GM19463 (cell line): ENCODE measurements at regions not wholly inside any gene's neighbourhood (a gene's known extent, or its start where the extent isn't known, plus 50 kb on each side); places are given as distances from the start of the nearest gene placed in this dataset.

Experiments used
- ATAC-seq: cut with Tn5 transposase; IDR thresholded peaks from one replicate; pipeline ENCODE4 v1.9.1; 2021; ENCODE audit warnings: mild to moderate bottlenecking, moderate library complexity; ENCODE audit not compliant: unreplicated experiment

GRCh38 chr10:83037653-83038052 lies 1101.7 kb upstream of the GHITM start:
- no peak for ATAC-seq

DNA sequence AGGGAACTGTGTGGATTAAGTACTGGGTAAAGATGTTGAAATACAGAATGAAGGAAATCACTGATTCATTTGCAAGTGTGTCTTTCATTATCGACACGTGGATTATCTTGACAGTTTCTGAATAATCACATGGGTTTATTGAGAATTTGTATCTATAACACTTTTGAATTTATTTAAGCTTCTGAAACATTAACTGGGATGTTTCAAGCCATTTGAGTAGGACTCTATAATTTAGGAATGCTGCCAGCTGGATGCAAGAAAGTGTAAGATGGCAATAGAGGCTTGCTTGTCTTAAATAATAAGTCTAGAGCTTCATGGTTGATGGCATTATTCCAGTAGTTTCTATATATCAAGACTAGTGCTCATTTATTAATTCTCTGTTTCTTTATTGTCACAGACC lies 1100.7 kb upstream of the GHITM start:
- ATAC-seq, result no peak

GRCh38 chr10:83045731-83046130 lies 1093.6 kb upstream of the GHITM start:
- no peak for ATAC-seq

DNA sequence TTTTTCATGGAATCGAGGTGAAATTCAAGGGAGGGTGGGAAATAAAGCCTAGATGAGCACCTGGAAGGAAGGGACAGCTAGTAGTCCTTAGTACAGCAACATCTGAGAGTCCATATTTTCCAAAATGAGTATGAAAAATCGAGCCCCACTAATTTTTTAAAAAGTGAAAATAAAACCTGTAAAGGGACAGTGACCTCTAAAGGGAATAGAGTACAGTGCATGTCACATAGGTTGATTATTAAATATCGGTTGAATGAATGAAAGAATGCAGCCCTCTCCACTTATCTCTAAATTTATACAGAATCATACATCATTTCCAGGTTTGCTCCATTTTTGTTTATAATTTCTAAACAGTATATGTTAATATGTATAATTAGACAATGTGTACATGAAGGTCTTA lies 1088.5 kb upstream of the GHITM start:
- ATAC-seq, result no peak

DNA sequence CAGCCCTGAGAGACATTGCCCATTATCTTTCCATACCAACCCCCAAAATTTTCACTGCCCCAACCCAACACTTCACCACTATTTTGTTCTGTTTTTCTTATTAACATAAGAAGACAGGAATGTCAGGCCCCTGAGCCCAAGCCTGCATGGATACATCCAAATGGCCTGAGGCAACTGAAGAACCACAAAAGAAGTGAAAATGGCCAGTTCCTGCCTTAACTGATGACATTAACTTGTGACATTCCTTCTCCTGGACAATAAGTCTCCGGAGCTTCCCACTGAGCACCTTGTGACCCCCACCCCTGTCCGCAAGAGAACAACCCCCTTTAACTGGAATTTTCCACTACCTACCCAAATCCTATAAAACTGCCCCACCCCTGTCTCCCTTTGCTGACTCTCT lies 1076.4 kb upstream of the GHITM start:
- ATAC-seq, result no peak

DNA sequence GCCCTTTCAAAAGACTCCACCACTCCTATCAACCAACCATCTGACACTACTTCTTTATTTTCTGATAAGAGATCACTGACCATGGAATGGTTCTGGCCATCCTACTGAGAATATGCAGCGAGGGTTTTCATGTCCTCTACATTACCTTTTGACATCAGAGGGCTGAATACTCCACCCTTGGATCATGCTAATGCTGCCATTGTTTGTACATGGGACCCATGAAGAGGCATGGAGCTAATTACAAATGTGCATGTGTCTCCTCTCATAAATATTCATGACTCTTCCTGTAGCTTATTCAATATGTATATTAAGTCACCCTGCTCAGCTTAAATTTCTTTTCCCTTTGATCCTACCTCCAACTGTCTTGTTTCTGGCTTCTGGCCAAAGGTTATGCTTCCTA lies 1065.8 kb upstream of the GHITM start:
- no peak for ATAC-seq

DNA sequence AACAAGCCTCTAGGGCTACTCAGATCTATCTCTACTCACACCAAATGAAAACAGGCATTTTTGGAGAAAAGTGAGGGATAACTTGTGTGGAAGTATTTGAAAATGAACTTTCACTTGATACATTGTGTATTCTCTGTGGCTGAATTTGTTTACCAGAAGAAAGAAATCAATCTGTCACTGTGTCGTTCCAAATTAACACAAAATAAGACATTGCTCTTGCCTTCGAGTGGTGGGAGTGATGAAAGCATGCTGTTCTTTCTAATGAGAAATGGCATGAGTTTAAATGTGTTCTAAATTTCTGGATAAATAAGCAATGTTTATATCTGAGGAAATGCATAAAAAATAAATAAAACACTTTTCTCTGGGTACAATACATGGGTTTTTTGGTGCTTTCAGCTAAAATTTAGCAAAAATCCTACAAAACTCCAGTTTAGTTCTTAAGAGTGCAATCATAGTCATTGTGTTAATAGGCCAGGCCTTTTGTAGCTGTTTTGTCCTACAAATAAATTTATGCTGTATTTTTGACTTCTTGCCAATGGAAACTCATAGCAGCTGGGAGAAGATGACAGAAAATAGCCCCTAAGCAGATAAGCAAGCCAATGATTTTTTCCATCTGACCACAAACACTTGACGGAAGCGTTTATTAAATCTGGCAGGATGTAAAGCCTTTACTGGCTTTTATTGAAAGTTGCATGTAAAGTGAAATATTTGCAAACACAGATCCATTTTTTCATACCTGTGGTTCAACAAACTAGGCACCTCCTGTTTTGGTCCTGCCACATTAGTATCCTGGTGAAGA lies 1064.1 kb upstream of the GHITM start:
- ATAC-seq, result no peak

DNA sequence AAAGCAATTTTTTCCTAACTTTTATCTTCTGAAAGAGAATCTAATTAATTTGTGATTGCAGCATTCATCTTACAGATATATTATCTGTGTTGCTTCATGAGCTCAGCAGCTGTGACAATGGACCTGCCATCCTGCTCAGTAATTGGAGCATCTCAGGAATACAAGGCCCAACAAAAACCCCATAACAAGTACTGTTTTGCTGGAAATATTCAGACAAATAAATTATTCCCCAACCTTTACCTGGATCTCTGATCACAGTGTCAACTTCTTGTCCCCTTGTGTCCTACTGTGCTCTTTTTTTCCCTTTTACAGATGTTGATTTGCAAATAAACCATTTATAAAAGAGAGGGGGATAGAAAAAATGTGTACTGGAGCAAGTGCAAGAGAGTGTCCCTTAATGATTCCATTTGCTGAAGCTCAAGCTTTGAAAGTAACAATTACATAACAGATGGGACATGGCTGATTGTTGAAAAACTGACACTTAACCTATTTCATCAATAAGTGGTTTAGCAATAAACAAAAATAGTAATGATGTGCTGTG lies 1063.4 kb upstream of the GHITM start:
- no peak for ATAC-seq

GRCh38 chr10:83076443-83076842 lies 1062.9 kb upstream of the GHITM start:
- ATAC-seq, result no peak

DNA sequence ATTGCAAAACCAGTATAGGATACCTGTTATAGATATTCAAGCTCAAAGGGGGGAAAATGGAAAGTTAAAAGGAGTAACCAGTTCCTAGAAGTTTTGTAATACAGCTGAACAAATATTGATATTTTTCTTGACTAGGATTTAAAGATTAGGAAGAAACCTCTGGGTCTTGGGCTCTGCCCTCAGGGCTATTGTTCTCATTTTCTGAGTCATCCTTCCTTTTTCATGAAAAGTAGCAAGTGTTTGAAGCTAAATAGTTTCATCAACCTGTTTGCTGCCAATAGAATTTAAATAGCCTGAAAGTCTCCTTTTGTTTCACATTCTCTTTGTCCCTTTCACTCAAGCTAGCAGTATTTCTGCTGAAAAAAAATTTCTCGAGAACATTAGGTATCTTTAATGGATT lies 1061.1 kb upstream of the GHITM start:
- no peak for ATAC-seq

- no peak for ATAC-seq
These were observed 1060.7 kb upstream of the GHITM start for GRCh38 chr10:83078645-83079044.

DNA sequence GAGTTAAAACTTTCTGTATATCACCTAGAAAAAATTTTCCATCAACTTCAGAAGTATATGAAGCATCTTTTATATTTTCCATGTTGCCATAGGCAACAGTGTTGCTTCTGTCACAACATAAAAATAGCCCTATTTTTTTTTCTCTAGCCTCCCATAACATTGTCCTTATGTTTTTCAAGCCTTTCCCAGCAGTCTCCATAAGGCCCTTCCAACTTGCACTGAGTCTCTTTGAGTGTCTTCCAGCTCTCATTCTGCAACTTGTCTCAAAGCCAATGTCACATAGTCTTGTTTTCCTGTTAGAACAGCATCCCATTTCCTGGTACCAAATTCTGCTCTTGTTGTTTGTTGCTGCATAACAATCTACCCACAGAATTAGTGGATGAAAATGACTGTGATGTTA lies 1055.5 kb upstream of the GHITM start:
- ATAC-seq, result no peak

- no peak for ATAC-seq
These were observed 1050.0 kb upstream of the GHITM start for GRCh38 chr10:83089335-83089734.

GRCh38 chr10:83104616-83105015 lies 1034.7 kb upstream of the GHITM start:
- no peak for ATAC-seq

- ATAC-seq, result no peak
These were observed 1030.6 kb upstream of the GHITM start for GRCh38 chr10:83108565-83109333.

- no peak for ATAC-seq
These were observed 1020.0 kb upstream of the GHITM start for GRCh38 chr10:83119346-83119745.

DNA sequence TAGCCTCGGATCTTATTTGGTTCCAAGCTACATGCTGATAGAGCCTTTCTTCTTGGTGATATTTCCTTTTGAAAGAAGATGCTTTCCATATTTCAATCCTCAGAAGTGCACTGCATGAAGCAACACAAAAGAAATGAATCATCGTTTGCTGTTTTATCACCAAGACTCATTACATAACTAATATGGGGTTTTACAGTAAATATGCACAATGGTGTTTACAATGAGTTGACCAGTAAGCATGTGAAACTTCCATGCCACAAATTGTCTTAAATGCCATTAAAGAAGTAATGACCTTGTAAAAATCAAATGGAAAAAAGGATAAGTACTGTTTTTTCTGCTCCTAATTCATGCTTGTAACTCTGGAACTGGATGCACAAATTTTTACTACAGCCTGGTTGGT lies 1017.0 kb upstream of the GHITM start:
- ATAC-seq, result no peak

DNA sequence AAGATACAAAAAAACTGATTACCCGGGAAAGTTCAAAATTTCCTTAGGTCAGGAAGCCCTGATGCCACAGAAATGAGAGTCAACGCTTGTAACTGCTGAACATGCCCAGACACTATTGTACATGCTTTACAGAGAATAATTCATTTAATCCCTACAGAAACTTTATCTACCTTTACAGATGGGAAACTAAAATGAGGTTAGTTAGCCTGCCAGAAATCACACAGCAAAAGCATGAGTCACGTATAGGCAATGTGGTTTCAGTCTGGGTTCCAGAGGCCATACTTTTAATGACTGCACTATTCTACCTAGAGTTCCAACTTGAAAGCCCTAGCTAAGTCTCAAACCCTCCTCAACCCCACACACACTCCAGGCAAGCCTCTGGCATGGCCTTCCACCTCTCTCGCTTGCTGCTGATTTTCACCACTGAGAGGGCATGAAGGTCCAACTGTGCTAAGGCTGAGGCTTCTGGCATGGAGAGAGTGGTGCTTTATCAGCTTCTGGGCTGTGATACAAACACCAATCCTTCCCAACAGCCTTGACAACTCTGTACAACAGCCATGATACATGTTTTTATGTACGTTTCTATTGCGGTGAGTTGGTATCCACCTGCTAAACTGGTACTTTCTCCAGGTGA lies 1011.2 kb upstream of the GHITM start:
- ATAC-seq, result no peak

GRCh38 chr10:83140811-83141210 lies 998.5 kb upstream of the GHITM start:
- ATAC-seq, result no peak

GRCh38 chr10:83142074-83142563 lies 997.2 kb upstream of the GHITM start:
- ATAC-seq, result no peak

- no peak for ATAC-seq
These were observed 994.8 kb upstream of the GHITM start for GRCh38 chr10:83144461-83144860.
